H1 (cell line): ENCODE measurements at regions not wholly inside any gene's neighbourhood (a gene's known extent, or its start where the extent isn't known, plus 50 kb on each side); places are given as distances from the start of the nearest gene placed in this dataset.

Source experiments
- CTCF ChIA-PET: fragments of 300-600 bp; sonication (Branson Sonifier 250); formaldehyde crosslinking; loops from one replicate; lab custom pipeline; 2021; ENCODE audit not compliant: partially characterized antibody; lab: Charles Lee
- POLR2A ChIA-PET: fragments of 300-600 bp; sonication (Branson Sonifier 250); formaldehyde crosslinking; loops from one replicate; lab custom pipeline; 2021; ENCODE audit warnings: inconsistent platforms; ENCODE audit not compliant: partially characterized antibody; lab: Charles Lee
- DNase-seq, 2 experiments: peaks; one replicate each; pipeline versions ENCODE4 v3.0.0 to v3.0.0-alpha.2; 2010 to 2022; ENCODE audit warnings: low spot score in 2 of 2, low read depth in 1 of 2, mixed read lengths in 1 of 2
- FAIRE-seq: peaks from 2 replicates; lab custom pipeline; 2011; peaks lifted over from hg19 to GRCh38; lab: Jason Lieb, UNC
- H2AFZ ChIP-seq: 2 replicates; pipeline ENCODE4 v1.8.1; 2012; ENCODE audit warnings: low read length, inconsistent platforms
- H2AK5ac ChIP-seq: 2 replicates; pipeline ENCODE4 v1.6.1; 2013; ENCODE audit warnings: low read depth, low read length
- H2BK120ac ChIP-seq: replicated peaks from 2 replicates; pipeline ENCODE3; 2013; ENCODE audit warnings: low read depth, low read length, inconsistent platforms
- H2BK12ac ChIP-seq: 2 replicates; pipeline ENCODE4 v1.6.1; 2013; ENCODE audit warnings: low read depth, low read length
- H2BK15ac ChIP-seq: 2 replicates; pipeline ENCODE4 v1.6.1; 2013; ENCODE audit warnings: low read length
- H2BK20ac ChIP-seq: 2 replicates; pipeline ENCODE4 v1.6.1; 2013; ENCODE audit warnings: low read length
- H2BK5ac ChIP-seq: 2 replicates; pipeline ENCODE4 v1.6.1; 2013; ENCODE audit warnings: low read depth, low read length
- H3K14ac ChIP-seq: 2 replicates; pipeline ENCODE4 v1.6.1; 2013; ENCODE audit warnings: inconsistent platforms; ENCODE audit not compliant: insufficient read length
- H3K18ac ChIP-seq: 2 replicates; pipeline ENCODE4 v1.6.1; 2013; ENCODE audit warnings: low read length; ENCODE audit errors: extremely low read depth
- H3K23ac ChIP-seq: 2 replicates; pipeline ENCODE4 v1.6.1; 2013; ENCODE audit warnings: inconsistent platforms; ENCODE audit not compliant: insufficient read length
- H3K23me2 ChIP-seq: 2 replicates; pipeline ENCODE4 v1.6.1; 2013; ENCODE audit warnings: low read depth, low read length
- H3K27ac ChIP-seq: 2 replicates; pipeline ENCODE4 v1.6.1; 2011; ENCODE audit warnings: low read depth, low read length, inconsistent platforms
- H3K27me3 ChIP-seq, 4 experiments: replicated peaks in 1 of 4; 1 replicate in 1 of 4; 2 replicates in 3 of 4; pipeline versions ENCODE4 v1.6.1 to v1.8.1; 2011 to 2013; ENCODE audit warnings: low read length in 3 of 4, mild to moderate bottlenecking in 3 of 4, inconsistent platforms in 2 of 4, mixed read lengths in 2 of 4, moderate library complexity in 1 of 4; ENCODE audit not compliant: control insufficient read depth in 3 of 4, insufficient read depth in 3 of 4; ENCODE audit errors: extremely low read depth in 1 of 4
- H3K36me3 ChIP-seq, 4 experiments: 2 replicates each; pipeline versions ENCODE4 v1.6.1 to v1.8.1; 2011 to 2013; ENCODE audit warnings: mild to moderate bottlenecking in 4 of 4, low read length in 3 of 4, moderate library complexity in 2 of 4, control low read depth in 1 of 4, inconsistent platforms in 1 of 4; ENCODE audit not compliant: insufficient read depth in 4 of 4, control insufficient read depth in 2 of 4
- H3K4ac ChIP-seq: replicated peaks from 2 replicates; pipeline ENCODE3; 2013; ENCODE audit warnings: low read length, low read depth, mixed read lengths, inconsistent platforms; ENCODE audit not compliant: insufficient read length
- H3K4me1 ChIP-seq, 4 experiments: replicated peaks in 1 of 4; 1 replicate in 1 of 4; 2 replicates in 3 of 4; pipeline versions ENCODE4 v1.6.1 to v1.8.1; 2011 to 2013; ENCODE audit warnings: low read length in 3 of 4, inconsistent platforms in 2 of 4, mixed read lengths in 1 of 4; ENCODE audit not compliant: insufficient read depth in 4 of 4, control insufficient read depth in 3 of 4
- H3K4me2 ChIP-seq, 2 experiments: 2 replicates each; pipeline versions ENCODE4 v1.6.1 to v1.8.1; 2011 to 2013; ENCODE audit warnings: low read depth in 2 of 2, low read length in 2 of 2, control low read depth in 1 of 2, inconsistent platforms in 1 of 2, mild to moderate bottlenecking in 1 of 2; ENCODE audit not compliant: insufficient read depth in 1 of 2
- H3K4me3 ChIP-seq, 4 experiments: fragments of 200-600, 300-600 bp in 1 of 4; sonication (generic), shearing (Covaris generic), sonication (Bioruptor Twin) in 1 of 4; 2 replicates each; pipeline versions ENCODE4 v1.5.1 to v1.8.1; 2011 to 2016; ENCODE audit warnings: low read length in 4 of 4, low read depth in 3 of 4, control low read depth in 2 of 4, inconsistent platforms in 2 of 4, mild to moderate bottlenecking in 2 of 4, mixed read lengths in 1 of 4, moderate library complexity in 1 of 4; ENCODE audit not compliant: insufficient read depth in 2 of 4; ENCODE audit errors: extremely low read depth in 1 of 4
- H3K56ac ChIP-seq: replicated peaks from 2 replicates; pipeline ENCODE3; 2013; ENCODE audit warnings: low read depth, mild to moderate bottlenecking, mixed read lengths, low read length, inconsistent platforms; ENCODE audit not compliant: insufficient read length
- H3K79me1 ChIP-seq: 2 replicates; pipeline ENCODE4 v1.6.1; 2013; ENCODE audit warnings: low read depth, low read length, control low read depth
- H3K79me2 ChIP-seq, 2 experiments: 2 replicates each; pipeline versions ENCODE4 v1.6.1 to v1.8.1; 2012 to 2013; ENCODE audit warnings: low read length in 2 of 2, mild to moderate bottlenecking in 2 of 2, inconsistent platforms in 1 of 2; ENCODE audit not compliant: insufficient read depth in 2 of 2, control insufficient read depth in 1 of 2
- H3K9ac ChIP-seq, 4 experiments: replicated peaks in 1 of 4; 1 replicate in 1 of 4; 2 replicates in 3 of 4; pipeline versions ENCODE4 v1.6.1 to v1.8.1; 2011 to 2013; ENCODE audit warnings: low read depth in 3 of 4, low read length in 3 of 4, control low read depth in 2 of 4, mild to moderate bottlenecking in 2 of 4, moderate library complexity in 2 of 4, inconsistent platforms in 1 of 4; ENCODE audit errors: extremely low read depth in 1 of 4
- H3K9me3 ChIP-seq, 2 experiments: 2 replicates each; pipeline versions ENCODE4 v1.6.1 to v1.8.1; 2012 to 2013; ENCODE audit warnings: mild to moderate bottlenecking in 2 of 2, moderate library complexity in 2 of 2, control low read depth in 1 of 2, inconsistent platforms in 1 of 2, low read depth in 1 of 2, low read length in 1 of 2, mixed read lengths in 1 of 2; ENCODE audit not compliant: insufficient read depth in 2 of 2
- H4K20me1 ChIP-seq, 2 experiments: replicated peaks in 1 of 2; 2 replicates each; pipeline versions ENCODE3 to v1.8.1; 2011 to 2013; ENCODE audit warnings: inconsistent platforms in 2 of 2, low read length in 2 of 2, mild to moderate bottlenecking in 1 of 2; ENCODE audit not compliant: insufficient read depth in 2 of 2, control insufficient read depth in 1 of 2
- H4K5ac ChIP-seq: 2 replicates; pipeline ENCODE4 v1.6.1; 2013; ENCODE audit warnings: low read length, low read depth, mixed read lengths, inconsistent platforms; ENCODE audit not compliant: insufficient read length
- H4K8ac ChIP-seq: 2 replicates; pipeline ENCODE4 v1.8.0; 2013; ENCODE audit warnings: mild to moderate bottlenecking, moderate library complexity, low read length, inconsistent platforms; ENCODE audit not compliant: insufficient read depth; ENCODE audit errors: extremely low read depth
- H4K91ac ChIP-seq: replicated peaks from 2 replicates; pipeline ENCODE3; 2013; ENCODE audit warnings: low read length, mixed read lengths, inconsistent platforms; ENCODE audit not compliant: insufficient read length
- BCL11A ChIP-seq, 2 experiments: IDR thresholded peaks; one replicate each; pipeline ENCODE4 v1.6.1; 2011; ENCODE audit warnings: low read depth in 2 of 2, low read length in 2 of 2, mild to moderate bottlenecking in 2 of 2
- HDAC6 ChIP-seq: IDR thresholded peaks from one replicate; pipeline ENCODE4 v1.7.1; 2012; ENCODE audit warnings: low read depth, mild to moderate bottlenecking, inconsistent platforms, low read length, moderate library complexity
- JUN ChIP-seq: IDR thresholded peaks from 2 replicates; pipeline ENCODE4 v1.6.1; 2011; ENCODE audit warnings: low read depth, mild to moderate bottlenecking, improper control_type of control experiment, low read length
- NRF1 ChIP-seq: IDR thresholded peaks from 2 replicates; pipeline ENCODE4 v1.6.1; 2011; ENCODE audit warnings: mild to moderate bottlenecking, low read depth, low read length, improper control_type of control experiment
- POU5F1 ChIP-seq: IDR thresholded peaks from 2 replicates; pipeline ENCODE4 v1.6.1; 2011; ENCODE audit warnings: low read depth, mild to moderate bottlenecking, low read length, moderate library complexity
- RNF2 ChIP-seq: fragments of 200-900, 300-1000 bp; sonication (generic); IDR thresholded peaks from 2 replicates; pipeline ENCODE4 v1.7.1; 2016; ENCODE audit warnings: borderline replicate concordance, low read depth, mild to moderate bottlenecking, antibody characterized with exemption, low read length; ENCODE audit not compliant: poor library complexity, severe bottlenecking; ENCODE audit errors: missing control alignments
- SIX5 ChIP-seq: IDR thresholded peaks from 2 replicates; pipeline ENCODE4 v1.6.1; 2011; ENCODE audit warnings: mild to moderate bottlenecking, low read depth, low read length
- WGBS, 2 experiments: shearing (Covaris generic) in 1 of 2; methylation state at CpG; one replicate each; pipeline versions ENCODE4 v1.1.6 to v1.1.7; 2013 to 2015; ENCODE audit warnings: low lambda C conversion rate in 2 of 2, mixed read lengths in 2 of 2, inconsistent platforms in 1 of 2, low coverage in 1 of 2, missing lambda C conversion rate in 1 of 2; ENCODE audit not compliant: insufficient replicate concordance in 2 of 2, insufficient coverage in 1 of 2, insufficient read length in 1 of 2; ENCODE audit errors: extremely low coverage in 1 of 2, missing lambda C conversion rate in 1 of 2; 5-methylcytosine and 5-hydroxymethylcytosine counted together

GRCh38 chr19:13615890-13616289 is 109.6 kb upstream of the CACNA1A start:
- Histone ChIP-seq H3K14ac (no peak overlapping the region), H2BK15ac (no peak overlapping the region)

More at GRCh38 chr19:13615890-13616289, 109.6 kb upstream of the CACNA1A start:
- H3K4ac ChIP-seq = no peak overlapping the region
- no peak overlapping the region for H2BK5ac ChIP-seq
- no peaks in the 10 kb centered on the region for H3K36me3 ChIP-seq
- 81% methylated on average over 9 of the region's 9 CpGs; no CpG with 5 or more reads in 1 of the 2 experiments for WGBS, 2 experiments
- FAIRE-seq = no peak
- H3K4me2 ChIP-seq = no peak overlapping the region
- H2BK20ac ChIP-seq = no peak overlapping the region
- no peaks in the 10 kb centered on the region; a peak in 1 of 7 replicates for H3K4me1 ChIP-seq
- no peaks in the 10 kb centered on the region for H4K20me1 ChIP-seq
- H3K27me3 ChIP-seq = no peaks in the 10 kb centered on the region
- H3K4me3 ChIP-seq = no peak overlapping the region
- H3K23me2 ChIP-seq = no peaks in the 10 kb centered on the region
- no peak overlapping the region for H2BK12ac ChIP-seq
- H3K9me3 ChIP-seq = no peaks in the 10 kb centered on the region
- H3K56ac ChIP-seq = no peak overlapping the region
- no peak overlapping the region for H4K5ac ChIP-seq
- no peaks in the 10 kb centered on the region for H3K79me2 ChIP-seq
- DNase-seq = no peak
- no peak overlapping the region for H3K23ac ChIP-seq
- ChIA-PET CTCF (interaction anchor here (1.1 to 1.3 kb wide), 3 partner anchors 37 to 106 kb away, joined by 3 to 5 read pairs (median 4); no protein-coding TSS in a partner anchor), POLR2A (interaction anchor here (1.2 kb wide), 1 partner anchor 159 kb away, joined by 4 read pairs; the partner anchor contains the start of gene C19orf53)
- no peak overlapping the region for H3K18ac ChIP-seq
- TF ChIP-seq SIX5 (no peak), POU5F1 (no peak), NRF1 (no peak), JUN (no peak), BCL11A (IDR thresholded peaks at IDR 0.05; ENCODE audit: low read depth in 2 of 2, low read length in 2 of 2) (no peak), HDAC6 (no peak), RNF2 (no peak)
- H4K8ac ChIP-seq = no peak overlapping the region
- H3K27ac ChIP-seq = no peak overlapping the region
- no peak overlapping the region for H2BK120ac ChIP-seq
- no peak overlapping the region for H2AK5ac ChIP-seq
- no peaks in the 10 kb centered on the region for H3K79me1 ChIP-seq
- H4K91ac ChIP-seq = no peak overlapping the region
- H2AFZ ChIP-seq = no peak overlapping the region
- no peak overlapping the region for H3K9ac ChIP-seq
